ENCODE measurements at regions not wholly inside any gene's neighbourhood (a gene's known extent, or its start where the extent isn't known, plus 50 kb on each side); places are given as distances from the start of the nearest gene placed in this dataset.

- H3K9ac ChIP-seq (ENCODE audit: low read length): no peak overlapping the region
- no peaks in the 10 kb centered on the region for H3K9me2 ChIP-seq (ENCODE audit: insufficient read depth)
- no peaks in the 10 kb centered on the region for H3K79me2 ChIP-seq (ENCODE audit: insufficient read depth, low read length)
- no peak overlapping the region for H3K27ac ChIP-seq (ENCODE audit: low read depth, low read length)
- no peak for TF ChIP-seq POLR2A (IDR thresholded peaks at IDR 0.05; ENCODE audit: borderline replicate concordance, extremely low read depth, insufficient read depth, insufficient read length)
- TF ChIP-seq REST (IDR thresholded peaks at IDR 0.05; ENCODE audit: low read depth): no peak
- TF ChIP-seq CTCF (IDR thresholded peaks at IDR 0.05 in 2 of 3, conservative IDR thresholded peaks at IDR 0.05 in 1 of 3; ENCODE audit: borderline replicate concordance in 1 of 3, insufficient read depth in 1 of 3, low read depth in 2 of 3, low read length in 2 of 3): no peak
- no peak for TF ChIP-seq ZBTB33 (IDR thresholded peaks at IDR 0.05; ENCODE audit: extremely low read depth, insufficient replicate concordance, low read length)
- TF ChIP-seq CEBPB (IDR thresholded peaks at IDR 0.05; ENCODE audit: low read depth): no peak
- BruUV-seq (replicated peaks): no TSS peak
- no peak overlapping the region for H3K4me2 ChIP-seq (ENCODE audit: low read length)
- POLR2A ChIA-PET: no interaction called here
- no peak overlapping the region for H2AFZ ChIP-seq (ENCODE audit: low read depth, low read length, poor library complexity, severe bottlenecking)
- no peaks in the 10 kb centered on the region for H3K9me3 ChIP-seq (ENCODE audit: control insufficient read depth in 1 of 2, insufficient read depth in 1 of 2, low read depth in 1 of 2, low read length in 2 of 2)
- H3K4me1 ChIP-seq (ENCODE audit: control insufficient read depth in 1 of 2, insufficient read depth in 2 of 2, low read length in 2 of 2): no peaks in the 10 kb centered on the region
- RAD21 ChIA-PET (ENCODE audit: low non-redundant PET in 1 of 2, low total read pairs in 2 of 2, uncharacterized antibody in 2 of 2, unreplicated experiment in 2 of 2): no interaction called here
- no peak for DNase-seq (ENCODE audit: low read depth, low spot score)
- no peaks in the 10 kb centered on the region for H3K36me3 ChIP-seq (ENCODE audit: control insufficient read depth in 1 of 2, insufficient read depth in 2 of 2, low read length in 2 of 2)
- H4K20me1 ChIP-seq (ENCODE audit: insufficient read depth): no peaks in the 10 kb centered on the region
- CTCF ChIA-PET: no interaction called here
- no peaks in the 10 kb centered on the region for H3K27me3 ChIP-seq (ENCODE audit: insufficient read depth, low read length)
- ATAC-seq: no peak
- intact Hi-C loops (cut with micrococcal nuclease): no loop called here
- H3K4me3 ChIP-seq (replicated peaks in 1 of 2; ENCODE audit: low read depth in 1 of 2, low read length in 2 of 2): no peak overlapping the region
Measured at GRCh38 chr12:72178244-72178643, 93.9 kb upstream of the TRHDE start.

Data from HCT116 (cell line).